AML-193 (cell line): ENCODE measurements at regions not wholly inside any gene's neighbourhood (a gene's known extent, or its start where the extent isn't known, plus 50 kb on each side); places are given as distances from the start of the nearest gene placed in this dataset.
"Not testable (repeated sequence)": the region's sequence is repeated elsewhere in the genome, so short reads cannot be mapped to it uniquely, and the experiment has no call there.

Experiments used
- DNase-seq, 2 experiments: peaks; one replicate each; lab custom pipeline; 2025; lab: John Stamatoyannopoulos, UW

DNA sequence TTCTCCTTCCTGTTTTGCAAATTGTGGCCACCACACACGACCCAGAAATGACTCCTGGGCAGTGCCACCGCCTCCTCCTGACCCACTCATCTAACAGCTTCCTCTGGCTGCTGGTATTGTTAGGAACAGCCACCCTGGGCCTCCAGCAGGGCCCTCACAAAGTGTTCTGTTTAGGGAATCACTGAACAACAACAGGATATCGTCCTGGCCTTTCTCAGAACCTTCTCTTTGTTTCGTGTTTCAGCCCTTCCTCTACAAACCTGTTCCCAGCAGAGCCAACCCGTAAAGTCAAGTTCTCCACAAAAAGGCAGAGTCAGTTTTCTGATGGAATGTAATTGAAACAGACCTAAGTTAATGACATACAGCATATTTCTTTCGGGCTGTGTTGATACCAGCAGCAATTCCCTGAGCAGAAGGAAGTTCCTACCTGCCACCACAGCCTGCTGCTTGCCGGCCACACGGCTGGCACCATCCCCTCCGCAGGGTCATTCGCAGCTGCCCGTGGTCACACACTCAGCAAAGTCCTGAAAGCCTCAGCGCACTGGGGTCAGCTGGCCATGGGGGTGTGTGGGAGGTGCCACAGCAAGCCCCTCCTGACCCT lies 91.7 kb upstream of the PITRM1 start:
- no peak for DNase-seq

DNA sequence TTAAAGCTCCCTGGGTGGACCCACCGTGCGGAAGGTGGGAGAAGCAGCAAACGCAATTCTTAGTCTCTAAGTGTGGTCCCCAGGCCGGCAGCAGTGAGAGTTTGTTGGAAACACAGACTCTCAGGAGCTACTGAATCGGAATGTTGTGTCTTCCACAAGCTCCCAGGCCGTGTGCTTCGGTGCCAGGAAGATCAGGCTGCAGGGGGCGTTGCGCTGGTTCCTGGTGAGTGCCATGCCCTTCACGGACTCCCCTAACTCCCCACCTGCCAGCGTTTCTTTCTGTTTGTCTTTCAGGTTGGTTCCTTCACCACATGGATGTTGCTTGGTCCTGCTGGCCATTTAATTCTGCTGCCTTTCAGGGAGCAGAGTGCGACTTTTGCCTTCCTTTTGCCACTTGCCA lies 91.2 kb upstream of the PITRM1 start:
- DNase-seq: no peak

DNA sequence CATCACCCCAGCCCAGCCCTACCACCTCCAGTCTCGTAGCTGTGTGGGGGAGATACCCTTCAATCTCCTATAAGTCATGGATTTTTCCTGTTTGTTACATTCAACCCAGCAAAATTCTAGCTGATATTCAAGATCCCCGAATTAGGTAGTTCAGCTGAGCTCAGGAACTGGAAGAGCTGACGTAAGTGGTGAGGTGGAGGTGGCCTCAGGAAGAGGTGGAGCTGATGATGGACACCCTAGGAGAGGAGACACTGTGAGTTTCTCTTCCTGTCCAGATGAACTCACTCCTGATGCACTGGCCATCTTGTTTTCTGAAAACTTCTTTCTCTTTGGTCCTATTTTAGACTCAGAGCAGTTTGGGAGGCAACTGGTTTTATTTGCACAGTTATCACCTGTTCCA lies 90.5 kb upstream of the PITRM1 start:
- no peak for DNase-seq

DNA sequence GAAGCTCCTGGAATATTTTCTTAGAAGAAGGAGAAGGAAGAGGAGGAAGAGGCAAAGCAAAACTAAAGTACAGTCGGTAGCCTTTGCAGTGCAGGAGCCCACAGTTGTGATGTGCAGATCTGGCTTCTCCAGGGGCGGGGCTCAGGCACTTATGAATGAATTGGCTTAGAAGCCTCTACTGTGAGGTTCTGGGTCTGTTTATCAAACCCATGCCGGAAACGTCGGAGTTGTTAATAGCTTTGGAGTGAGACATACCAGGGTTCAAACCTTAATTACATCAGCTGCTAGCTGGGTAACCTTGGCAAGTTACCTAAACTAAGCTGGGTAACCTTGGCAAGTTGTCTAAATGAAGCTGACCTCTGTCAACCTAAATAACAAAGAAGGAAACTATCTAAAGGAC lies 89.3 kb upstream of the PITRM1 start:
- DNase-seq: no peak

DNA sequence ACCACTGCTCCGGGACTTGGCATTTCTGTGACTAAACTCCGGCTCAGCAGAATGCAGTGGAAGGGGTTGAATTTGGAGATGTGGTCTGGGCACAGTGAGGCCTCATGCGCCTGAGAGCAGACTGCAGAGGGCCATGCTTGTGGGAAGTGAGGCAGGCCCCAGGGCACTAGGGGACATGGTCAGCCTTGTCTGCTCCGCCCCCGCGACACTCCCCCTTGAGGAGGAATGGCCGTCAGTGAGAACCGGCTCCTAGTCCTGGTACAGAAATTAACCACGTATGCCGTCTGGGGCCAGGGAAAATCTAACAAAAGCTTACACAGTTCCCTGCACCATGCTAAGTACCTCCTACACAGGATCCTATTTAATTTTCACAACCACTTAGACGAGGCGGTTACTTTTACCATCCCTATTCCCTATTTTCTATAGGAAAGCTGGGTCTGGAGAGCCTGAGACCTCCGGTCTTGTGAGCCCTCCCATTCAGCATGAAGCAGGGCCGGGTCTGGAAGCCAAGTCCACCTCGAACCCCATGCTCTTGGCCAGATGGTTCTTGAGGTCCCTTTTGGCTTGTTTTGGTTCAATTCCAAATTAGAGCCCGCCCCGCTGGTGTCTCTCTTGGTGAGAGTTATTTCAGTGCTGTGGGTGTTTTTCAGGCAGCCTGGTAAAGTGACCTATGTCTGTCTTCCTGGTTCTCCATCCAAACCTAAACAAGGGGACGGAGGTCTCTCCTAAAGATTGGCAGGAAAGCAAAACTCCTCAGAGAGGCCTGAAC lies 87.7 kb upstream of the PITRM1 start:
- DNase-seq: no peak

DNA sequence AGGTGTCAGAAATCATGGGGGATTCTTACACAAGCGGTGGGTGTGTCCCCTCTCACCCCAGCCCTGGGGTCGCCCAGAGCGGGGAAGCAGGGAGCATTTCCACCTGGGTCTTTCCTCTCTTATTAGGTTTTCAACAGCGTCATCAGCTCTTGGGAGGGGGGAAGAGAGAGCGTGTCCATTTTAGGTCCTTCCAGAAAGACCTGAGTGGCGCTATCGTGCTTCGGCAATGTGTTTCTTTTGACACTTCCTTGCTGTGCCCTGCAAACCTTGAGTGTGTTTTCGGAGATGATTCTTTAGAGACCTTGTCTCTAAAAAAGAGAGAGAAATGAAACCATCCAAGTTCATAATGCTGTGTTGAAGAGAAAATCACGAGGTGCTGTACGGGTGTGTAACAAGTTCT lies 86.9 kb upstream of the PITRM1 start:
- no peak for DNase-seq

DNA sequence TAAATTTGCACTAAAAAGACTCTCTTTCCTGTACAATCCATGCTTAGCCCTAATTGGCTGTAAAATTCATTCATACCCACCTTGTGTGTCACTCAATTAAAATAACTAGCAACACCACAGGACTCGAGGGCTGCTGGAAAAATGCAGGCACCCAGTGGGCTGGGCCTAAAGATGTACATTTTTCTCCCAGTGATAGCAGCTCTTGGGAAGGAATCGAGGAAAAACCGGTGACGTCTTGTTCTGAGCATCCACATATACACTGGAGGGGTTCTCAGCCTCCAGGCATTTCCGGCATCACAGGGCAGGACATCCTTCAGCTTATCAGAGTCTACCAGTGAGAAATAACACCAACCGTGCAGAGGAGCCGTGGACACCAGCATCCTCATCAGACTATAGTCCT lies 85.8 kb upstream of the PITRM1 start:
- DNase-seq: no peak

DNA sequence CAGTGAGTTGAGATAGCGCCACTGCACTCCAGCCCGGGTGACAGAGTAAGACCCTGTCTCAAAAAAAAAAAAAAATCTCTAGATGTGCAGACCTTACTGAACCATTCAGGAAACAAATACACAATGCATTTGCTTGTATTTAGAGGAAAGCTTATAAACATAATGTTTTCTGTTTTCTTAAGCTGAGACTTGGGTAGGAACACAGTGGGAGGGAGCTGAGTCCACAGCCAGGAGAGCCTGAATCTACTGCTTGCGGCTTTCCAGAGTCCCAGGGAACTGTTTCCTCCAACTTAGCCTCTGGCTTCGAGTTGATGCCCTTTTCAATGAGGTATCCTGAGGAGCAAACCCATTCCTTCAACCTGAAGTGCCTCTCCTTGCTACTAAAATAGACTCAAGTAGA lies 83.0 kb upstream of the PITRM1 start:
- no peak for DNase-seq

DNA sequence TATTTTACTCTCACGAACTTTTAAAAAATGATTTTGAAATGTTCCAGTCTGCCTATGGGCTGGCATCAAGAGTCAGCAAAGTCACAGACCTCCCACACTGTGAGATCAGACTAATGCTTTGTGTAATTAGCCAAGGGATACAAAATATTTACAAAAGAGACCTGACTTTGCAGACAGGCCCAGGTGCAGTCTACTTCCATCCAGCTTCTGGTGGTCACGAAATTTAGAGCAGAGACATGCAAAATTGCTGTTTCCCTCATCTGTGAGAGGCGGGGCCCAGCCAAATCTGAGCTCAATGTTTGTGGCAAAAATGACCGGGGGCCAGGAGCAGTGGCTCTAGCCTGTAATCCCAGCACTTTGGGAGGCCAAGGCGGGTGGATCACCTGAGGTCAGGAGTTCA lies 82.5 kb upstream of the PITRM1 start:
- no peak for DNase-seq

DNA sequence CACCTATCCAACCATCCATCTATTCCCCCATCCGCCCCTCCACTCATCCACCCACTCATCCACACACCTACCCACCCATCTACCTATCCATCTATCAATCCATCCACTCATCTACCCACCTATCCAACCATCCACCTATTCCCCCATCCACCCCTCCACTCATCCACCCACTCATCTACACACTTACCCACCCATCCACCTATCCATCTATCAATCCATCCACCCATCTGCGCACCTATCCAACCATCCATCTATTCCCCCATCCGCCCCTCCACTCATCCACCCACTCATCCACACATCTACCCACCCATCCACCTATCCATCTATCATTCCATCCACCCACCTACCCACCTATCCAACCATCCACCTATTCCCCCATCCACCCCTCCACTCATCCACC lies 81.4 kb upstream of the PITRM1 start:
- DNase-seq: not testable (repeated sequence)

DNA sequence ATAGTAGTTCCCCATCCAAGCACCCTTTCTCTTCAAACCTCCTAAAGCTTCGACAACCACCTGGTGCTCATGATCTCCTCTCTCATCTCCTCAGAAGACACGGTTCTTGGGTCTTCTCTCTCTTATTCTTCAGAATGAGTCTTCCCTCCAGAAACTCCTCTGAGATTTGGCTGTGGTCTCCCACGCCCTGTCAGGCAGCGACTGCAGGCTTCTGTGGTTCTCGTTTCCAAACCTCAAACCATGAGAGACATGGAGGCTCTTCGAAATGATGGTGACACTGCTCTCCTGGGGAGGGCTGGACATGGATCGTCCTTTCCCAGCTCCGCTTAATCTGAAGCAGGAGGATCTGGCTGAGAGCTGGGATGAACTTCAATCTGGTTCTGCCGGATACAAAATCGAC lies 78.6 kb upstream of the PITRM1 start:
- DNase-seq: no peak

DNA sequence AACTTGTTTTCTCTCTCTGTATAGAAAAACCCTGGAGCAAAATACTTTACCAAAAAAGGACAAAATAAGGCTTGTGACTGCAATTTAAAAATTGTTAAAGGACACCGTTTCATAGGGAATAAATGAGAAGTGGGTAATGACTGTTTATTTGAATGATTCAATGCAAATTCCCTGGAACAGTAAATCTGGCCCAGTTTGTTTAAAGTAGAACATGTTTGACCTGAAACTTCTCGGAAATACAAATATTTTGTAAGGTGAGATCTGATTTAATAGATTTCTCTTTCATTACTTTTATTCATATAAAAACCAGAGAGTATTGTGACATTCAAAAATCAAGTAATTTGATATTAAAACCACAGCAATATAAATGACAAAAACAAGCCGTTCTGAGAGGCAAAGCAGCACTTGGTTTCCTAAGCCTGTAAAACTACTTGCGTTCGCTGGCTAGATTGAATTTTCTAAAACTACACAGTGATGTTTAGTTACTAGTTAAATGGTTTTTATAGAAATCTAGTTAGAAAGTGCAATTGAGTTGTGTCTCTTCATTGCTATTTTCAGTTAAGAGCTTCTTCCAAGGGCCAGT lies 76.8 kb upstream of the PITRM1 start:
- no peak for DNase-seq

DNA sequence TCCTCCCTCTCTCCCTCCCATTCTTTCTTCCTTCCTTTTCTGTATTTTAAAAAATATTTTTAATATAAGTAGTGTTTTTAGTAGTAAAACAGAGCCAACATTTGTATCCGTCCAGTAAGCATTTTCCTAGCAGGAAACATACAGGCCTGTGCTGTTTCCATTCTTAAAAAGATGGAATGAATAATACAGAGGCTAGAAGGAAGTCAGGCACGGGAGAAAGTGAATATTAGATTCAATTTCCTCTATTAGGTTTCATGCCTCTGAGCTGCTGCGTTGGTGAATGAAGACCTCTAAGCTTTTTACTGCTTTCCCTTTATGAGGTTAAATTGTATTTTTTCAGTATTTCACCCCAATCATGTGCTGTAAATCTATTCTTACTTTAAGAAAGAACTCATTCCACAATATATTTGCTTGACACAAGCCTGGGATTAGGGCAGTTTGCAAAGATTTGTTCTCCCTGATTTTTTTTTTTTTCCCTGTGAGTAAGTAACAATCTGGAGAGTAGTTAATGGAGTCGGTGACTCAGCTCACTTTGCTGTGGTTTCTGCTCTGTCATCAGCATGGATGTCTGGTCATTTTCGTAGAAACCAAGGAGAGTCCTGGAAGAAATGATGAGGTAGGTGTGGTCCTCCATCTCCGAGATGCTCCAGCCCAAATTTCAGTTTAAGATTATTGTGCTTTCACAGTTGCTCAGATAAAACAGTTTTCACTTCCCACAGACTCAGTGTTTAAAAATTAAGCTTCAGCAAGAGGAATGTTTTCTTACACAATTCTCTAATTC lies 76.1 kb upstream of the PITRM1 start:
- no peak for DNase-seq

DNA sequence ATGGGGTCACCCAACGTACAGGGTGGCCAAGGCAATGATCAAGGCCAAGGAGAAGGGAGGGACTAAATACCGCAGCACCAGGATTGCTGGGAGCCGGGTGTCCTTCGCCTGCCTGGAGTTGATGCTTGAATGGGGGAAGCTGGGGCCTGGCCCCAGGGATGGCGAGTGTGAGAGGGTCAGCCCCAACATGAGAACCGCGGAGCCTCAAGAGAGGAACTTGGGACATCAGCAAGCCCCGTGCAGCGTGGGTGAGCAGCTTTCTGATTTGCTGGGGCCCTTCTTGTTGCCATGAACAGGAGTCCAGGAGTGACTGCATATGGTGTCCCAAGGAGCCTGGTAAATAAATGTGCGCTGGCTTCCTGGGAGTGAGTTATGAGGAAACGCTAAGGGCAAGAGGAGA lies 72.8 kb upstream of the PITRM1 start:
- DNase-seq: no peak

DNA sequence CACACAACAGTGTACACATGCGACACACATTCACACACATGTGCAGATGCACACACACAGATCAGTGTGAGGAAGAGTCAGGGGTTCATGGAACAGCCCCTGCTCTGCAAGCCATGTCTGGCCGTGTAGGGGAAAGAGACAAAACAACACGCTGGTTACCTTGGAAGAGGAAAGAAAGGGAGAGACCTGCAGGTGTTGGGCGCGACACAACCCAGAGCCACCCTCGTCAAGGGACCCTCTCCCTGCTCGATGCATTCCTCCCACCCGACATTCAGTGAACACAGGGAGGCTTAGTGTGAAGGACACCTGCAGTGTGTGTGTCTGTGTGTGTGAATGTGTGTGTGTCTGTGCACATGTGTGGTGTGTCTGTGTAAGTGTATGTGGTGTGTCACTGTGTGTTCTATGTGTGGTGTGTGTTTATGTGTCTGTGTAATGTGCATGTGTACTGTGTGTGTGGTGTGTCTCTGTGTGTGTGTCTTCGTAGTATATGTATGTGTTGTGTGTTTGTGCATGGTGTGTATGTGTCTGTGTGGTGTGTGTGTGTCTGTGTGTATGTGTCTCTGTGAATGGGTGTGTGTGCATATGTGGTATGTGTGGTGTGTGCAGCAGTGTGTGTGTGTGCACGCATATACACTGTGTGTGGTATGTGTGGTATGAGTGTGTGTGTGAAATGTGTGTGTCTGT lies 69.5 kb upstream of the PITRM1 start:
- DNase-seq: no peak

DNA sequence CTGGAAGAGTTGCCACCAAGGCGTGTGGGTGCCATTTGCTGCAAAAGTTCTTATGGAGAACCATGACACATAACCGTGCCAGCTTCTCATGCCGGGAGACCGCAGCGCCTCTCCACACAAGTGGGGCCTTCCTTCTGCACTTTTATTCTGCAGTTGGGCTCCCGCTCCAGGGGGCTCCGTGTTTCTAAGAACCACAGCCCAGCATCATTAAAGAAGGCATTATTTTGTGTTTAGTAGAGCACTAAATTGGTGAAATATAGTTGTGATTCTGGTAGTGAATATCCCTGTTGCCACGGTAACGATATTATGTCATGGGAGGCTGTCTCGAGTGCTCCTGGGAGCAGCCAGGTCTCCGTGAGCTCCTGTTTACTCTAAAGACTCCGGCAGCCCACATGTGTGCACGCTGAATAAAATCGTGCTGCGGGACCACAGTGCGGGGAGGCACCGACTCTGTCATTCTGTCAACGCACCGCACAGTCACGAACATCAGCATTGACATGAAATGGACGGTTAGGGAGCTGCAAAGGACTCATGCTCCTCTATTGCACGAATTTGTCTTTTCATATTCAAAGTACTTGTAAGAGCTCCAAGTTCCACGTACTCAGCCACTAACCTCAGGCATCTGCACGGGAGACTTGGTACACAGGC lies 68.8 kb upstream of the PITRM1 start:
- no peak for DNase-seq

DNA sequence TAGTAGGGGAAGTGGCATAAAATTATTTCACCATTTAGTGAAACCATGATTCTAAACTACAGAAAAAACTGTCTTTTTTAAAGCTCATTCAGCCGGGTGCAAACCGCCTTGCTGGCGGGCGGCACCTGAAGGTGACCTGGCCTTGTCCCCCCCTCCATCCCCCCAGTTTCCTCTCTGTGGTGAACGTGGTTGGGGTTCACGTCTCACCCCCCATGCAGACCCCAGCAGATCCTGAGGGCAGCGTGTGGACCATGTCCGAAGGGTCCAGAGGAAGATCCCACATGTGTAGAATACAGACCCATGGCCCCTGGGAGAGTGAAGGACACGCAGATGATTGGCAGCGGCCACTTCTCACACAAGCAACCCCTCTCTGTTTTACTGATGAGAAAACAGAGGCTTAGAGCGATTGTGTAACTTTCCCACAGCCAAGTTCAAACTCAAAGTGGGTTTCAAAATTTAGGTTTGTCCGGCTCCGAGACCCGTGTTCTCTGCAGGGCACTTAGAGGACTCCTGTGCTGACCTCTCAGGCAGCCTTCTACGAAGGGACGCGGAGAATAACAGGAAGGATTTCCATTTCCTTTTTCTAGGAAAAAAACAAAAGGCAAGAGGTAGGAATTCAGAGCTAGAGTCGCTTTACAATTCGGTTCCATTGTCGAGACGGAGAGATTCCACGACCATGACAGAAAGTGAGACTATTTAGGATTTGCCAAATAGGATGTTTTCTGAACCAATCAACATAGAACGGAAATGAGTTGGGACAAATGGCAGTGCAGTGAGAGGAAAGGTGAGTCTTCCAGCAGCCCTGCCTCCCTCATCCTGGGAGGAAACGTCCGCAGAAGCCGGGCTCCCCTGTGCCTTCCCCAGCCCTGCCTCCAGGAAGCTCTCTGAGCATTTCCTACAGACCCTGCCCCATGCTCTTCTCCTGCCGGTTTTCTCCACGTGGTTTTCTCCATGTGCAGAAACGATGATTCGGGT lies 67.6 kb upstream of the PITRM1 start:
- no peak for DNase-seq

DNA sequence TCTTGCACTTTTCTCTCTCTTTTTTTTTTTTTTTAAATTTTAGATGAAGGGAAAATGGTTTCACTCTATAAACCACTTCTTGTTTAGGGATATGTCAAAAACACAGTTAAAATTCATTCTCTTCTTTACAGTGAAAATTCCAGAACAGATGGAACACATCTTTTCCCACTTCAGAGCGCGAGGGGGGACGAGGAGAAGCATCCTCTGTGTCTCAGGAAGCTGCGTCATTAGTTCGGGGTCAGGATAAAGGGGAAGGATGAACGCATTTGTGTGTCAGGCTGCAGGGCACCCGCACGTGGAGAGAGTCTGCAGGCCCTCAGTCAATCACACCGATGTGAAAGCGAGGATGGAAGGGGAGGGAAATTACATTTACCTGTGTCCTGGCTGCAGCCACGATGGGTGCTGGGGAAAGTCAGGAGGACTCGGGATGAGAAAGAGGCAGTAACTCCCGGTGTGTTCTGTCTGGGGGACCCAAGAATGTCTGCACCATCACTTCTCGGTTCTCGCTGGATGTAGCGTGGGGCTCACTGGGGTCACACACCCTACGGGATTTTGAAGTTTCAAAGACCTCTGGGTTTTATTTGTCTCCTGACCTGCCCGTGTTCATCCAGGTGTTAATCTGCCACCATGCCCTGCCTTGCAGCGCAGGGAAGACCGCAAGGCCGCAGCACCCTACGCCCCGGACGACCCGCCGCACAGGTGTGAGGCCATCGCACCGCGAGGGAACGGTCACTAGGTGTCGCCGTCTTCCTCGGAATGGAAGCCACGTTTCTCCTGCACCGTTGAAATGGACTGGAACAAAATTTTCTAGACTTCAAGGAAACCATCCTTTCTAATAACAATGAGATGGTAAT lies 66.7 kb upstream of the PITRM1 start:
- DNase-seq: peak; percentile 9 to 13

DNA sequence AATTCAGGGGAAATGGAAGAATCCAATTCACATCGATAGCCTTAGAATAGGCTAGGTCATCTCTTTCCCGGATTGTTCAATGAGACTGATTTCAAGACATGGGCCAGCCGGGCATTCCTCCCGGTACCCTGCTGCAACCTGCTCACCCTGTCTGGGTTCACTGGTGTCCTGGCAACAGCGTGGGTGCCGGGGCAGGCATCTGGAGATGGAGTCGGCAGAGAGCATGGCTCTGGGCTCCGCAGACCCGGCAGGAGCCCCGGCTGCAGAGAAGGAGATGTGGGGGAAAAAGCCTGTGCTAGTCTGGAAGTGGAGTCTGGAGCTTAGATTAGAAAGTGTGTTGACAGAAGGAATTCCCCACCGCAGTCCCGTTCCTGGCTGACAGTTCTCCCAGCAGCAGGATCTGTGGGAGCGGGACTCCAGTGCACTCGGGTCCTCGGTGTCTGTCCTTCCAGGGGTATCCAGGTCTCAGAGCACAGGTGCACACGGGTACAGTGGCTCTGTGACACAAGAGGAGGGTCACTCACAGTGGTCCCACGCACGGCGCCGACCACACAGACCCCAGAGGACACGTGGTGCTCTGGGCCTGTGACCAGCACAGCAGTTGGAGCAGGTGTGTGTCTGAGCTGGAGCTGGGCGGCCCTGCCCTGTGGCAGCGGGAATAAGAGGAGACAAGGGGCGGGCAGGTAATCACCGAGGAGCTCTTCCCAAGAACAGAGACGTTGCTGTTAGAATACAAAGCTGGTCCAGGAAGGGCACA lies 65.7 kb upstream of the PITRM1 start:
- no peak for DNase-seq
